ENCODE measurements at regions not wholly inside any gene's neighbourhood (a gene's known extent, or its start where the extent isn't known, plus 50 kb on each side); places are given as distances from the start of the nearest gene placed in this dataset.

- no peak for DNase-seq
- TF ChIP-seq CTCF (IDR thresholded peaks at IDR 0.05; ENCODE audit: low read depth, low read length, missing control alignments): no peak
- Histone ChIP-seq H3K27me3 (replicated peaks) (no peaks in the 10 kb centered on the region), H3K4me3 (ENCODE audit: low read depth, low read length) (no peak overlapping the region), H3K36me3 (replicated peaks) (no peaks in the 10 kb centered on the region), H3K27ac (no peak overlapping the region)
- in situ Hi-C loops (cut with HindIII; ENCODE audit: low pct_ligation_motif_present, low sequenced_read_pairs): no loop called here
Observed at GRCh38 chr14:61119006-61119405, 138.0 kb downstream of the SLC38A6 start.

GRCh38 chr14:61116369-61116768 is 135.3 kb downstream of the SLC38A6 start:
- no peak for TF ChIP-seq CTCF (IDR thresholded peaks at IDR 0.05; ENCODE audit: low read depth, low read length, missing control alignments)
- H3K27ac ChIP-seq: no peak overlapping the region
- no peaks in the 10 kb centered on the region for H3K36me3 ChIP-seq (replicated peaks)
- no peaks in the 10 kb centered on the region for H3K27me3 ChIP-seq (replicated peaks)
- in situ Hi-C loops (cut with HindIII; ENCODE audit: low pct_ligation_motif_present, low sequenced_read_pairs): no loop called here
- DNase-seq: no peak
- H3K4me3 ChIP-seq (ENCODE audit: low read depth, low read length): no peak overlapping the region

GRCh38 chr14:61113561-61114225 is 132.6 kb downstream of the SLC38A6 start:
- in situ Hi-C loops (cut with HindIII; ENCODE audit: low pct_ligation_motif_present, low sequenced_read_pairs): no loop called here
- DNase-seq: no peak
- no peak overlapping the region for H3K27ac ChIP-seq
- H3K4me3 ChIP-seq (ENCODE audit: low read depth, low read length): no peak overlapping the region
- no peak for TF ChIP-seq CTCF (IDR thresholded peaks at IDR 0.05; ENCODE audit: low read depth, low read length, missing control alignments)
- H3K36me3 ChIP-seq (replicated peaks): no peaks in the 10 kb centered on the region
- no peaks in the 10 kb centered on the region for H3K27me3 ChIP-seq (replicated peaks)

GRCh38 chr14:61112506-61112905 is 131.5 kb downstream of the SLC38A6 start:
- Histone ChIP-seq H3K4me3 (ENCODE audit: low read depth, low read length) (no peak overlapping the region), H3K27ac (no peak overlapping the region), H3K27me3 (replicated peaks) (no peaks in the 10 kb centered on the region), H3K36me3 (replicated peaks) (no peaks in the 10 kb centered on the region)
- no peak for TF ChIP-seq CTCF (IDR thresholded peaks at IDR 0.05; ENCODE audit: low read depth, low read length, missing control alignments)
- DNase-seq: no peak
- in situ Hi-C loops (cut with HindIII; ENCODE audit: low pct_ligation_motif_present, low sequenced_read_pairs): no loop called here

- in situ Hi-C loops (cut with HindIII; ENCODE audit: low pct_ligation_motif_present, low sequenced_read_pairs): no loop called here
- H3K4me3 ChIP-seq (ENCODE audit: low read depth, low read length): no peak overlapping the region
- H3K27ac ChIP-seq: no peak overlapping the region
- TF ChIP-seq CTCF (IDR thresholded peaks at IDR 0.05; ENCODE audit: low read depth, low read length, missing control alignments): no peak
- no peak for DNase-seq
- H3K27me3 ChIP-seq (replicated peaks): no peaks in the 10 kb centered on the region
- no peaks in the 10 kb centered on the region for H3K36me3 ChIP-seq (replicated peaks)
Observed at GRCh38 chr14:61111731-61112130, 130.7 kb downstream of the SLC38A6 start.

- H3K4me3 ChIP-seq (ENCODE audit: low read depth, low read length): no peak overlapping the region
- no peak for TF ChIP-seq CTCF (IDR thresholded peaks at IDR 0.05; ENCODE audit: low read depth, low read length, missing control alignments)
- in situ Hi-C loops (cut with HindIII; ENCODE audit: low pct_ligation_motif_present, low sequenced_read_pairs): no loop called here
Observed at GRCh38 chr14:61111209-61111665, 130.2 kb downstream of the SLC38A6 start.

More at GRCh38 chr14:61111209-61111665, 130.2 kb downstream of the SLC38A6 start:
- DNase-seq: peak; percentile 38
- H3K36me3 ChIP-seq (replicated peaks): no peaks in the 10 kb centered on the region
- no peaks in the 10 kb centered on the region for H3K27me3 ChIP-seq (replicated peaks)
- H3K27ac ChIP-seq: peak overlapping the region; percentile 41
